Suprapubic skin (tissue), 4 donors: ENCODE measurements at regions not wholly inside any gene's neighbourhood (a gene's known extent, or its start where the extent isn't known, plus 50 kb on each side); places are given as distances from the start of the nearest gene placed in this dataset.

Source experiments
- CTCF ChIP-seq, 2 donors: fragments of 200-600 bp in 1 of 2; fragments of 450-650 bp in 1 of 2; sonication (generic) in 1 of 2; IDR thresholded peaks; one replicate each; pipeline ENCODE4 v1.5.1; 2016 to 2019; ENCODE audit warnings: antibody characterized with exemption in 2 of 2, mild to moderate bottlenecking in 1 of 2, moderate library complexity in 1 of 2
- EP300 ChIP-seq: sonication (generic); formaldehyde crosslinking; IDR thresholded peaks from one replicate; pipeline ENCODE4 v1.6.1; 2017; ENCODE audit warnings: antibody characterized with exemption
- POLR2A ChIP-seq, 2 donors: fragments of 450-650 bp; IDR thresholded peaks; one replicate each; pipeline ENCODE4 v1.6.1; 2017; ENCODE audit warnings: antibody characterized with exemption in 2 of 2, mild to moderate bottlenecking in 2 of 2, moderate library complexity in 2 of 2
- POLR2AphosphoS5 ChIP-seq, 3 donors: sonication (generic); formaldehyde crosslinking; IDR thresholded peaks; one replicate each; pipeline ENCODE4 v1.6.1; 2017; ENCODE audit warnings: antibody characterized with exemption in 3 of 3

- TF ChIP-seq EP300 (no peak), CTCF (IDR thresholded peaks at IDR 0.05) (no peak), POLR2A (IDR thresholded peaks at IDR 0.05) (no peak), POLR2AphosphoS5 (IDR thresholded peaks at IDR 0.05) (no peak)
Measured at GRCh38 chrX:39451046-39451445, 646.7 kb downstream of the BCOR start.
